Esophagus squamous epithelium (tissue), 4 donors: ENCODE measurements at regions not wholly inside any gene's neighbourhood (a gene's known extent, or its start where the extent isn't known, plus 50 kb on each side); places are given as distances from the start of the nearest gene placed in this dataset.

Source experiments
- POLR2A ChIP-seq, 4 donors: fragments of 450-650 bp; IDR thresholded peaks; one replicate each; pipeline ENCODE4 v1.6.1; 2017; ENCODE audit warnings: antibody characterized with exemption in 4 of 4, mild to moderate bottlenecking in 4 of 4, moderate library complexity in 3 of 4
- TF ChIP-seq, protein P1 (sequence below), 6 experiments: fragments of 450-650 bp in 4 of 6; fragments of 200-600 bp in 2 of 6; sonication (generic) in 2 of 6; IDR thresholded peaks; one replicate each; pipeline ENCODE4 v1.5.1; 2016 to 2019; ENCODE audit warnings: antibody characterized with exemption in 6 of 6, mild to moderate bottlenecking in 4 of 6, moderate library complexity in 4 of 6

DNA sequence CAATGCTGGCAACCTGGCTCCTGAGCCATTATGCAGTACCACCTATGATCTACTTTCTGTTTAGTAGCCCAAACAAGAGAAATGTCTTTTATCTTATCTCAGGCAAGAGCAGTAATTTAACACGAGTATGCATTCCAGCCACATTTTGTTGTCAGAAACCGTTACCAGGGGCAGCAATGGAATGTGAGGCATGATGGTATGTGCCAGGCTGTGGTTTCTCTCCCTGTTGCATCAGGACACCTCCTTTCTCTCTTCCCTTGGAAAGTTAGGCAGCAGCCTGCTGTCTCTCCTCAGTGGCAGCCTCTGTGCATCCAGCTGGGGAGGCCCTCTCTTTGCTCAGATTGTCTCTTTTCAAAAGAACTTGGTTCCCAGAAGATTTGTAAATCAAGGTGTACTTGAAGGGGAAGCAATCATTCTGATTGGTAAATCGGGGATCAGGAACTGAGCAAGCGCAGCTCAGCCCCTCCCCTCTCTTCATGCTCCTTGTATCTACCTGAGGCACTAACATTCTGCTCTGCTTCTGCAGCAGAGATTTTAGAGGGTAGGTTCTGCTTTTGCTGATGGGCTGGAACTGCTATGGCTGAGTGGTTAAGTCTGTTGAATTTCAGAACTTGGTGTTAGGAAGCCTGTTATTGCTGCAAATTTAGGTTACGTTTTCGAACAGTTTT lies 229.2 kb downstream of the ADAMTS15 start:
- TF ChIP-seq, protein P1, sequence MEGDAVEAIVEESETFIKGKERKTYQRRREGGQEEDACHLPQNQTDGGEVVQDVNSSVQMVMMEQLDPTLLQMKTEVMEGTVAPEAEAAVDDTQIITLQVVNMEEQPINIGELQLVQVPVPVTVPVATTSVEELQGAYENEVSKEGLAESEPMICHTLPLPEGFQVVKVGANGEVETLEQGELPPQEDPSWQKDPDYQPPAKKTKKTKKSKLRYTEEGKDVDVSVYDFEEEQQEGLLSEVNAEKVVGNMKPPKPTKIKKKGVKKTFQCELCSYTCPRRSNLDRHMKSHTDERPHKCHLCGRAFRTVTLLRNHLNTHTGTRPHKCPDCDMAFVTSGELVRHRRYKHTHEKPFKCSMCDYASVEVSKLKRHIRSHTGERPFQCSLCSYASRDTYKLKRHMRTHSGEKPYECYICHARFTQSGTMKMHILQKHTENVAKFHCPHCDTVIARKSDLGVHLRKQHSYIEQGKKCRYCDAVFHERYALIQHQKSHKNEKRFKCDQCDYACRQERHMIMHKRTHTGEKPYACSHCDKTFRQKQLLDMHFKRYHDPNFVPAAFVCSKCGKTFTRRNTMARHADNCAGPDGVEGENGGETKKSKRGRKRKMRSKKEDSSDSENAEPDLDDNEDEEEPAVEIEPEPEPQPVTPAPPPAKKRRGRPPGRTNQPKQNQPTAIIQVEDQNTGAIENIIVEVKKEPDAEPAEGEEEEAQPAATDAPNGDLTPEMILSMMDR (IDR thresholded peaks at IDR 0.05), result no peak
- TF ChIP-seq POLR2A (IDR thresholded peaks at IDR 0.05), result no peak
